GM19025 (cell line): ENCODE measurements at regions not wholly inside any gene's neighbourhood (a gene's known extent, or its start where the extent isn't known, plus 50 kb on each side); places are given as distances from the start of the nearest gene placed in this dataset.

Source experiments
- ATAC-seq: cut with Tn5 transposase; IDR thresholded peaks from one replicate; pipeline ENCODE4 v1.9.1; 2021; ENCODE audit warnings: mild to moderate bottlenecking, low read depth, moderate library complexity; ENCODE audit not compliant: unreplicated experiment

GRCh38 chr11:76277298-76278175 is 71.2 kb upstream of the WNT11 start:
- no peak for ATAC-seq

DNA sequence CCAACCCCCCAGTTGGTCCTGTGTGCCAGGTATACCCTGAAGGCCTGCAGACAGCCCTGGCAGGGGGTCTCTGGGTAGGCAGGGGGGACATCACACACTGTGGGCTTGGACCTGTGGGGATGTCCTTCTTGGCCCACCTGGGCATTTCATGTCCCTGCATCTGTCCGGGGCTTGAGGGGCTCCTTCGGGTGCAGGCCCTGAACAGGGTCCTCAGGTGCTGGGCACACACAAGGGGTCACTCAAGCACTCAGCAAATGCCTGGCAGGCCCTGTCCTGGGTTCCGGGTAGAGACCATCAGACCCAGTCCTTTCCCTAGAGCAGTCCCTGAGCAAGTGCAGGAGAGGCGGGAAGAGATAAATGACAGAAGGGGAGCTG is 70.5 kb upstream of the WNT11 start:
- ATAC-seq = no peak

- no peak for ATAC-seq
These were observed 69.9 kb upstream of the WNT11 start for GRCh38 chr11:76276046-76276780.

DNA sequence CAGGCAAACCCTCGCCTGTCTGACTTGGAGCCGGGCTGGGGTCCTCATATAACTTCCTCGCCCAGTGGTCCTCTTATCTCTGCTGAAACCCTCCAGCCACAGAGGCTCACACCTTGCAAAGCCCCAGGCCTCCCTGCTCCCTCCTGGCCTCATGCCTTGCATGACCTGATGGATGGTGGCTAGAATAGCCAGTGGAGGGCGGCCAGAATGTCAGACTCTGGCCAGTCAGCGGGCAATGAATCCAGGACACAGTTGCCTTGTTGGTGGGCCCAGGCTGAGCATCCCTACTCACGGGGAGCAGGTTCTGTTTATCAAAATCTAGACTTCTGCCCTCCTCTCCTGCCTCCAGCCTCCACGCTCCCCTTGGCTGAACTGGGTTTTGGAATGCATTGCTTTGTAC is 69.1 kb upstream of the WNT11 start:
- no peak for ATAC-seq

DNA sequence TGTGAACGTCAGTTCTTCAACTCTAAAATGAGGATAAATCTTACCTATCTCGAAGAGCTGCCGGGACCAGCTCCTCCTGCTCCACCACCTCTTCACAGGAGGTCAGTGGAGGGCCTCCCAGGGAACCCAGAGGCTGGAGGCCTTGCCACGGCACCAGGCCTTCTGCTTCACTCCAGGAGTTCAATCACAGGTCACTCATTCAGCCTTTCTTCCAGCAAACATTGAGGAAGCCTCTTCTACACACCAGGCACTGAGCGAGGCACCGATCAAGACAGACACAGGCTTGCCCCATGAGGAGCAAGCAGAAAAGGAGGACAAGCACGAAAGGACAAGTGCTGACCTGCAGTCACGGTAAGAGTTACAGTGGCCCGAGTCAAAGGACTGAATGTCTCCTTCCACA is 64.8 kb upstream of the WNT11 start:
- no peak for ATAC-seq

GRCh38 chr11:76270389-76270788 is 64.1 kb upstream of the WNT11 start:
- ATAC-seq = no peak

- no peak for ATAC-seq
These were observed 63.5 kb upstream of the WNT11 start for GRCh38 chr11:76269661-76270261.

DNA sequence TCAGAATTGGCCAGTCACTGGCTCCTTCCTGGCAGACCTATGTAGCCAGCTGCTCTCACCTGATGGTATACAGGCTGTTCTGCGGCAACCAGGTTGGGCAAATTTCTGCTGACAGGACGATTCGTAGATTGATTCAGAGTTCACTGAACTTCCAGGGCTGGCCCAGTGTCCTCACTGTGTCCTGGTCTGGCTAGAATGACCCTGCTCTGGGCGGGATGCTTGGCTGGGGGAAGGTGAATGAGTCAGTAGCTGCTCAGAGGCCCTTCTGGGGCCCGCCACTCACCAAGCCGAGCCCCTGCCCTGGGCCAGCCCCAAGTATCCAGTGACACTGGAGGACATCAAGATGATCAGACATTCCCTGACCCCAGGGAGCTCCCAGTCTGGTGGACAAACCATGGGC is 62.9 kb upstream of the WNT11 start:
- ATAC-seq = no peak

DNA sequence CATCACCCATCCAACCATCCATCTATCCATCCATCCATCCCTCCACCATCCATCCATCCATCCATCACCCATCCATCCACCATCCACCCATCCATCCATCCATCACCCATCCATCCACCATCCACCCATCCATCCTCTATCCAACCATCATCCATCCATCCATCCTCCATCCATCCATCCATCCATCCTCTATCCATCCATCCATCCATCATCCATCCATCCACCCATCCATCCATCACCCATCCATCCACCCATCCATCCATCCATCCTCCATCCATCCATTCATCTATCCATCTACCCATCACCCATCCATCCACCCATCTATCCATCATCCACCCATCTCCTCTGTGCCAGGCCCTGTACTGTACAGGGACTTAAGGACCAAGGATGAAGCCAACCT is 62.2 kb upstream of the WNT11 start:
- ATAC-seq = no peak

GRCh38 chr11:76267556-76267955 is 61.3 kb upstream of the WNT11 start:
- ATAC-seq = no peak

GRCh38 chr11:76266286-76267100 is 60.2 kb upstream of the WNT11 start:
- ATAC-seq = no peak

DNA sequence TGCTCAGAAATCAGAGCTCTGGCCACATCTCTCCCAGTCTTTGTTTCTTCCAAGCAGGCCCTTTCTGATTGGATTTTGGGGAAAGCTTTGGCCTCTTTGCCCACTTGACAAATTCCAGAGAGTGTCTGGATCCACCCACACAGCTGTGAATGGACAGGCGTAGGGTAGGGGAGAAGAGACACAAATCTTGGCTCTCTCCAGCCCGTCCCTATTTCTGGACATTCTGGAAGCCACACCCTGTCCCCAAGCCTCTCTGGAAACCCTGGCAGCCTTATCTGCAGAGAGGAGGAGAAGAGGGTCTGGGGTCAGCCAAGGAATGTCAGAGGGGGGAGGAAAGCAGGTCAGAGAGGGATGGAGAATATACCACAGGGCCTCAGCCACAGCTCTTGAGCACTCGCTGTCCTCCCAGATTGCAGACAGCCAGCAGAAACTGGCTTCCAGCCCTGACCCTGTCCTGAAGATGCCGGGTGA is 59.5 kb upstream of the WNT11 start:
- no peak for ATAC-seq

DNA sequence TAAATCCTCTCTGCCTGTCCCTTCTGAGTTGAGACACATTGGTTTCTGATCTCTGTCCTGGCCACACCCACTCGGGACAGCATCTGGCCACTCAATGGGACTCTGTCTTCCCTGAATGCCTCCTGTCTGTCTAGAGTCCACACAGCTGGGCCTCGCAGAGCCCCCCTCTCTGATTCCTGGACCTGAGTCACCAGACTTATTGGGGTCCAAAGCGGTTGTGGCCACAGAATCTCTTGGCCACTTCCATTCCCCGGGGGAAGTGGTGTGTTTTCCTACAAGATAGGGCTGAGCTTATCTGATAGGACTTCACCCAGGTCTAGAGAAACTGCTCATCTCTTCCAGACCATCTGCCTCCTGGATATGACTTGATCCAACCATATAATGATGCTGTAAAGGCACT is 57.4 kb upstream of the WNT11 start:
- no peak for ATAC-seq

DNA sequence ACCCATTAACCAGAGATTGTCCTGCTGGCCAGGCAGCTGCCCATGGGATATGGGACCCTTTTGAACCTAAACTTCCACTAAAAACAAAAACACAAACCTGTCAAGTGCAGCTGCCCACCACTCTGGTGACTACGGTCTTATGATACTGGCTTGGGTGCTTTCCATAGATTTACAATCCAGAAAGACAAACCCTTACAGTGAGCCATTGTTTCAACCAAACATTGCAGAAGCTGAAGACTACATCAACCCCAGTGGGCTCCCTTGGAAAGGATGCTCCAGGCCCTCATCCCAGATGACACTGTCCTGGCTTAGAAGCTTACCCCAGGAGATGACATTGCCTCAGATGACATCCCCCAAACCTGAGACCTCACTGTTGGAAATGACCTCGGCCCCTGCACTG is 56.9 kb upstream of the WNT11 start:
- no peak for ATAC-seq

- no peak for ATAC-seq
These were observed 54.1 kb upstream of the WNT11 start for GRCh38 chr11:76260296-76260925.

DNA sequence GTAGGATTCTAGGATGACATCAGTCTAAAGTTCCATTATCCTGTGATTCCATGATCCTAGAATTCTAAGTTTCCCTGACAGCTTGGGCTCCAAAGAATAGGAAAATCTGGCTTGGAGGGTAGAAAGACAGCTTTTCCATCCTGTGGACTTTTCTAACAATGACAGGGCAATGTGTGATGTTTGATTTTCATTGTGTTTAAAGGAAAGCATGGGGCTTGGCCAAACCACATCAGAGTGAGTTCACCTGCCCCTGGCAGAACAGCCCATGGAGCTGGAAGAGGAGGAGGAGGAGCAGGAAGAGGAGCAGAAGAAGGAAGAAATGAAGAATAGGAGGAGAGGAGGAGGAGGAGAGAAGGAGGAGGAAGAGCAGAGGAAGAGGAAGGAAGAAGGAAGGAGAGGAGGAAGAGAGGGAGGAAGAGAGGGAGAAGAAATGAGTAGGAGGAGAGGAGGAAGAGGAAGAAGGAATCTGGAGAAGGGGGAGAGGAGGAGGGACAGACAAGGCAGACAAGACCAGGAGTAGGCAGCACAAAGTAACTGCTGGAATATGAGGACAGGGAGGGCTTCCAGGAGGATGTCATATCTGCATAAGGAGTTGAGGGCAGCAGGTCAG is 53.1 kb upstream of the WNT11 start:
- no peak for ATAC-seq

- no peak for ATAC-seq
These were observed 50.9 kb upstream of the WNT11 start for GRCh38 chr11:76257074-76257719.

- ATAC-seq = no peak
These were observed 50.1 kb upstream of the WNT11 start for GRCh38 chr11:76256448-76256847.
